GM21737 (cell line): ENCODE measurements at regions not wholly inside any gene's neighbourhood (a gene's known extent, or its start where the extent isn't known, plus 50 kb on each side); places are given as distances from the start of the nearest gene placed in this dataset.

ENCODE experiments used
- ATAC-seq: cut with Tn5 transposase; IDR thresholded peaks from one replicate; pipeline ENCODE4 v1.9.1; 2021; ENCODE audit warnings: mild to moderate bottlenecking, moderate library complexity; ENCODE audit not compliant: unreplicated experiment

DNA sequence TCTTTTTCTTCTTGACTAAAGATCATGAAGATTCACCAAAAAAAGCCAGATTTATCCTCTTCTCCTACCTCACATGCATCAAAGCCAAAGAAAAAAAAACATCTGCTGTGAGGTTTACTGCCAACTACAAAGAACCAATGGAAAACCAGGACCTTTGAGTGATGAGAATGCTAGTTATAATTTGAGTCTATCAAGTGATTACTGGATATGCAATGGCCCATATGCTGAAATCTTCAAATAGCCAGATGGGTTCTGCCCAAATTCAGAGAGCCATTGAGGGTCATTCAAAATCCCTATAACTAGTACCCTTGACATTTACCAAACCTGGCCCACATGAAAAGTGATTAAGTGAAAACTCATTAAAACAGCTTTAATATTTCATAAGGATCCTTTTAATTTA lies 78.4 kb upstream of the ACO1 start:
- ATAC-seq: no peak

DNA sequence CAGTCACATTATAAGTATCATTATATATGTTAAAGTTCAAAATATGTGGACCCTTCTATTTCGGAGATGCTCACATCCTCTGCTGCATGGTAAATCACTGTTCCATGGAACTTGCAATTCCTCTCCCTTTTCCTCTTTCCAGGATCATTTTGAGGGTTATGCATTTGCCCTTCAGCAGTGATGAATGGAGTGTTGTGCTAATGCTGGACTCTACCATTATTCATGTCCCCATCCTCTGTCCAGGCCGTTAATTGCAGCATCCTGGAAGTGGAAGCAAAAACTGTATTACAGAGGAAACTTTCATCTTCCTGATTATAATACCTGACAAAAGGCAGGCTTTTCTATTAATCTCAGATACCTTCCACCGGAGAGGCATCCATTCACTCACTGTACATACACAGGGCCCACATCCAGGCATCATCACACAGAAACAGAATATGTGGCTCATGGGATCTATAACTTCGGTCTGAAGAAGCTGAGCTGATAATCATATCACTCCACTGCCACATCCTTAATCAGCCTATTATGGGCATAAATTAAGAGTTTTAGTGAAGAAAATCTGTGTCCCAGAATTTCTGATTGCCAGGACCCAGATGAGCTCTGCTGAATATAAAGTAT lies 65.0 kb upstream of the ACO1 start:
- no peak for ATAC-seq

DNA sequence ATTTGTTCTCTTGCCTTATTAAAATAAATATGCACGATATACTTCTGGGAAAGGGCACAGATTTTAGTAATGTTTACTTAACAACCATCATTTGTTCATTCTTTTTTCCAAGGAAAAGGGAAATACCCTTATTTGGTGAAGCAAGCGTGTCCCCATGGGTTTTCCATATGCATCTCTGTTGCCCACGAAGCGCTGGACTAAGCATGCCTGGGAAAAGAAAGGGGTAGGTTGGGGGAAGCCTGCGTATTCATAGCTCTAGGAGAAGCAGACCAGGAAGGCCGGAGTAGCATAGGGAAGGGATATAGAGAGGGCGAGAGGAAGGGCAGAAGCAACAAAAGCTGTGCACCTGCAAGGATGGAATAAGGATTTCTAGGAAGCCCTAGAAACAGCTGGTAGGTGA lies 61.8 kb upstream of the ACO1 start:
- no peak for ATAC-seq

DNA sequence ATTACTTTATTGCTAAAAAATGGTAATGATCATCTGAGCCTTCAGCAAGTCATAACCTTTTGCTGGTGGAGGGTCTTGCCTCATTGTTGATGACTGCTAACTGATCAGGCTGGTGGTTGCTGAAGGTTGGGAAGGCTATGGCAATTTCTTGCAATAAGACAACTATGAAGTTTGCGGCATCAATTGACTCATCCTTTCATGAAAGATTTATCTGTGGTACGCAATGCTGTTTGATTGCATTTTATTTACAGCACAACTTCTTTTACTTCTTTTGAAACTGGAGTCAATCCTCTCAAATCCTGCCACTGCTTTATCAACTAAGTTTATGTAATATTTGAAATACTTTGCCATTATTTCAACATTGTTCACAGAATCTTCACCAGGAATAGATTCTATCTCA lies 58.3 kb upstream of the ACO1 start:
- ATAC-seq: no peak

DNA sequence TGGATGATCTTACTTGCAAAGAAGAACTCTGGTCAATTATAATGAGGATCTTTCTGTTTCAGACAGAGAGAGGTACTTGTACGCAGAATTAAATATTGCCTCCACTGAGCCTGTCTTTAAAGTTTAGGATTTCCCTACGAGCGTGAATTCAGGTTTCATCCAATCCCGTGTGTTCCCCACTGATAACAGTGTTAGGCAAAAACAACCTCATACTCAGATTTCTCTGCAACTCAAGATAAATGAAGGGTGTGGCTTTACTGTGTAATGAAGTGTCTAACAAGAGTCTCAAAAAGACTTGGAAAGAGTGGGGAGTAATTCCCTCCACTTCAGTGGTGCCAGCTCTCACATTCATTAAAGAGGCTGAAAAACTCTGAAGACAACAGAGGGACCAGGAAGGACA lies 53.2 kb upstream of the ACO1 start:
- no peak for ATAC-seq

DNA sequence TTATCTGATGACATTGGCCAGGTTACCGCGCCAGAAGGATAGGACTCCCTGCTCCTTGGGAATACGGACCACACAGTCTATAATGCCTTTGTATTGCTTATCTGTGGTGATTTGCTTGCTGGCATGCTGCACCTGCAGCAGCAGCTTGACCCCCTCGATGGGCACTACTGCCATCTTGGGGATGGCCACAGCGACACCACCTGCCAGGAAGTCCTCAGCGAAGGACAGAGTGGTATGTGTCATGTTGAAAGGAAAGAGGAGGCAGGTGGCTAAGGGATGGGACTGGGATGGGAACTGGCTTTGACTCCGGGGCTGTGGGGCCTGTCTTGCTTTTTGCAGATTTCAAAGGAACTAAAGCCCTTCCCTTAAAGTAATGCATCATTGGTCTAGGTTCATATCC lies 50.3 kb upstream of the ACO1 start:
- no peak for ATAC-seq
